Stomach (tissue), 4 donors: ENCODE measurements at regions not wholly inside any gene's neighbourhood (a gene's known extent, or its start where the extent isn't known, plus 50 kb on each side); places are given as distances from the start of the nearest gene placed in this dataset.

Source experiments
- CTCF ChIP-seq, 7 experiments: fragments of 450-650 bp in 4 of 7; fragments of 200-600 bp in 3 of 7; sonication (generic) in 3 of 7; IDR thresholded peaks; one replicate each; pipeline ENCODE4 v1.5.1; 2016 to 2019; ENCODE audit warnings: antibody characterized with exemption in 7 of 7, control low read depth in 2 of 7, mild to moderate bottlenecking in 1 of 7
- EP300 ChIP-seq: sonication (generic); formaldehyde crosslinking; IDR thresholded peaks from one replicate; pipeline ENCODE4 v1.6.1; 2017; ENCODE audit warnings: antibody characterized with exemption
- POLR2A ChIP-seq, 4 donors: fragments of 450-650 bp; IDR thresholded peaks; one replicate each; pipeline ENCODE4 v1.6.1; 2016; ENCODE audit warnings: antibody characterized with exemption in 4 of 4, control low read depth in 2 of 4, mild to moderate bottlenecking in 1 of 4, moderate library complexity in 1 of 4
- POLR2AphosphoS5 ChIP-seq, 3 donors: sonication (generic); formaldehyde crosslinking; IDR thresholded peaks; one replicate each; pipeline ENCODE4 v1.6.1; 2016; ENCODE audit warnings: antibody characterized with exemption in 3 of 3

DNA sequence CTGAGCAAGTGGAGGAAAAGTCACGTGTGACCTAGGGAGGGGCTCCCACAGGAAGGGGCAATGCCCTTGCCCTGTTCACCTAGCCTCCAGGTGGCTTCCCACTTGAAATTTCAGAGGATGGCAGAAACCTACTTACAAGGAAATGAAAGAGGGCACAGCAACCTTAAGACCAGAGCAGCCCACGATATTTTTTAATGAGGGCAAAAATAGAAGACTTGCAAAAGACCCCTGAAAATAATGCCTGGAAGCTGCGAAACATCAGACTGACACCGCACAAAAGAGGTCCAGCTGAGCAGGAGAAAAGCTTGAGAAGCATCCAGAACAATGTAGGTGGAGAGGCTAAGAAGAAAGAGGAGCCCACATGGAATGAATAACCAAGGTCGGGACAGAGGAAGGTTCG, 66.1 kb downstream of the KLF15 start:
- TF ChIP-seq POLR2A (IDR thresholded peaks at IDR 0.05) (no peak), CTCF (IDR thresholded peaks at IDR 0.05) (no peak), POLR2AphosphoS5 (IDR thresholded peaks at IDR 0.05) (no peak), EP300 (no peak)
